HepG2 (cell line): ENCODE measurements at regions not wholly inside any gene's neighbourhood (a gene's known extent, or its start where the extent isn't known, plus 50 kb on each side); places are given as distances from the start of the nearest gene placed in this dataset.

Experiments
- ATRX ChIP-seq: sonication (generic); formaldehyde crosslinking; IDR thresholded peaks from 2 replicates; pipeline ENCODE4 v1.4.0; 2020; ENCODE audit warnings: missing genetic modification reagents, borderline replicate concordance
- KLF12 ChIP-seq: sonication (generic); formaldehyde crosslinking; IDR thresholded peaks from 2 replicates; pipeline ENCODE4 v1.4.0; 2020; ENCODE audit warnings: missing genetic modification reagents, borderline replicate concordance
- TAF1 ChIP-seq: sonication (generic); formaldehyde crosslinking; IDR thresholded peaks from 2 replicates; pipeline ENCODE4 v1.4.0; 2020; ENCODE audit warnings: missing genetic modification reagents
- XRCC5 ChIP-seq: fragments of 200-400 bp; formaldehyde crosslinking; optimal IDR thresholded peaks from 2 replicates; pipeline ENCODE3; 2017; ENCODE audit warnings: mild to moderate bottlenecking, low read length
- ZNF501 ChIP-seq: sonication (generic); formaldehyde crosslinking; IDR thresholded peaks from 2 replicates; pipeline ENCODE4 v1.5.1; 2020; ENCODE audit warnings: mild to moderate bottlenecking, moderate library complexity, missing genetic modification reagents
- TF ChIP-seq, protein P1 (sequence below): IDR thresholded peaks from 2 replicates; pipeline ENCODE4 v1.6.1; 2016; ENCODE audit warnings: low read depth, missing genetic modification reagents, missing compliant biosample characterization
- TF ChIP-seq, protein P2 (sequence below): IDR thresholded peaks from 2 replicates; pipeline ENCODE4 v1.6.1; 2016; ENCODE audit warnings: control low read depth
- TF ChIP-seq, protein P3 (sequence below): sonication (generic); formaldehyde crosslinking; IDR thresholded peaks from 2 replicates; pipeline ENCODE4 v1.4.0; 2020; ENCODE audit warnings: missing genetic modification reagents, mild to moderate bottlenecking, borderline replicate concordance
- TF ChIP-seq, protein P4 (sequence below): sonication (generic); formaldehyde crosslinking; IDR thresholded peaks from 2 replicates; pipeline ENCODE4 v1.9.0; 2022; ENCODE audit warnings: missing genetic modification reagents, mild to moderate bottlenecking, borderline replicate concordance

DNA sequence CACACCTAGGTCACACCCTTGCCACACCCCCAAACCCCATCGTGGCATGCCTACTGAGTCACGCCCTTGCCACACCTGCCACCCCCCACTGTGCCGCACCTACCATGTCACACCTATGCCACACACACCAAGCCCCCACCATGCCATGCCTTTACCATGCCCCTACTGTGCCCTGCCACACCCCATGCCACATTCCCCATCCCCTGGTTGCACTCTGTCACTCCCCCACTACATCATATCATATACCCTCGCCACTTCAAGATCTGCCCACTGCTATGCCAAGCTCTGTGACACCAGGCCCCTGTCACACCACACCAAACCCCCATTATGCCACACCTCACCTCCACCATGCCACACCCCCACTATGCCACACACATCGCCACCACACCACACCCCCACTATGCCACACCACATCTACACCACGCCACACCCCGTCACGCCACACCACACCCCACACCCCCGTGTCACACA, 101.2 kb downstream of the OLFM1 start (continued):
- TF ChIP-seq, protein P1, sequence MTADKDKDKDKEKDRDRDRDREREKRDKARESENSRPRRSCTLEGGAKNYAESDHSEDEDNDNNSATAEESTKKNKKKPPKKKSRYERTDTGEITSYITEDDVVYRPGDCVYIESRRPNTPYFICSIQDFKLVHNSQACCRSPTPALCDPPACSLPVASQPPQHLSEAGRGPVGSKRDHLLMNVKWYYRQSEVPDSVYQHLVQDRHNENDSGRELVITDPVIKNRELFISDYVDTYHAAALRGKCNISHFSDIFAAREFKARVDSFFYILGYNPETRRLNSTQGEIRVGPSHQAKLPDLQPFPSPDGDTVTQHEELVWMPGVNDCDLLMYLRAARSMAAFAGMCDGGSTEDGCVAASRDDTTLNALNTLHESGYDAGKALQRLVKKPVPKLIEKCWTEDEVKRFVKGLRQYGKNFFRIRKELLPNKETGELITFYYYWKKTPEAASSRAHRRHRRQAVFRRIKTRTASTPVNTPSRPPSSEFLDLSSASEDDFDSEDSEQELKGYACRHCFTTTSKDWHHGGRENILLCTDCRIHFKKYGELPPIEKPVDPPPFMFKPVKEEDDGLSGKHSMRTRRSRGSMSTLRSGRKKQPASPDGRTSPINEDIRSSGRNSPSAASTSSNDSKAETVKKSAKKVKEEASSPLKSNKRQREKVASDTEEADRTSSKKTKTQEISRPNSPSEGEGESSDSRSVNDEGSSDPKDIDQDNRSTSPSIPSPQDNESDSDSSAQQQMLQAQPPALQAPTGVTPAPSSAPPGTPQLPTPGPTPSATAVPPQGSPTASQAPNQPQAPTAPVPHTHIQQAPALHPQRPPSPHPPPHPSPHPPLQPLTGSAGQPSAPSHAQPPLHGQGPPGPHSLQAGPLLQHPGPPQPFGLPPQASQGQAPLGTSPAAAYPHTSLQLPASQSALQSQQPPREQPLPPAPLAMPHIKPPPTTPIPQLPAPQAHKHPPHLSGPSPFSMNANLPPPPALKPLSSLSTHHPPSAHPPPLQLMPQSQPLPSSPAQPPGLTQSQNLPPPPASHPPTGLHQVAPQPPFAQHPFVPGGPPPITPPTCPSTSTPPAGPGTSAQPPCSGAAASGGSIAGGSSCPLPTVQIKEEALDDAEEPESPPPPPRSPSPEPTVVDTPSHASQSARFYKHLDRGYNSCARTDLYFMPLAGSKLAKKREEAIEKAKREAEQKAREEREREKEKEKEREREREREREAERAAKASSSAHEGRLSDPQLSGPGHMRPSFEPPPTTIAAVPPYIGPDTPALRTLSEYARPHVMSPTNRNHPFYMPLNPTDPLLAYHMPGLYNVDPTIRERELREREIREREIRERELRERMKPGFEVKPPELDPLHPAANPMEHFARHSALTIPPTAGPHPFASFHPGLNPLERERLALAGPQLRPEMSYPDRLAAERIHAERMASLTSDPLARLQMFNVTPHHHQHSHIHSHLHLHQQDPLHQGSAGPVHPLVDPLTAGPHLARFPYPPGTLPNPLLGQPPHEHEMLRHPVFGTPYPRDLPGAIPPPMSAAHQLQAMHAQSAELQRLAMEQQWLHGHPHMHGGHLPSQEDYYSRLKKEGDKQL (CRISPR knock-in tag): no peak
- TF ChIP-seq, protein P2, sequence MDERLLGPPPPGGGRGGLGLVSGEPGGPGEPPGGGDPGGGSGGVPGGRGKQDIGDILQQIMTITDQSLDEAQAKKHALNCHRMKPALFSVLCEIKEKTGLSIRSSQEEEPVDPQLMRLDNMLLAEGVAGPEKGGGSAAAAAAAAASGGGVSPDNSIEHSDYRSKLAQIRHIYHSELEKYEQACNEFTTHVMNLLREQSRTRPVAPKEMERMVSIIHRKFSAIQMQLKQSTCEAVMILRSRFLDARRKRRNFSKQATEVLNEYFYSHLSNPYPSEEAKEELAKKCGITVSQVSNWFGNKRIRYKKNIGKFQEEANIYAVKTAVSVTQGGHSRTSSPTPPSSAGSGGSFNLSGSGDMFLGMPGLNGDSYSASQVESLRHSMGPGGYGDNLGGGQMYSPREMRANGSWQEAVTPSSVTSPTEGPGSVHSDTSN (CRISPR knock-in tag): no peak
- no peak for TF ChIP-seq ATRX
- TF ChIP-seq, protein P3, sequence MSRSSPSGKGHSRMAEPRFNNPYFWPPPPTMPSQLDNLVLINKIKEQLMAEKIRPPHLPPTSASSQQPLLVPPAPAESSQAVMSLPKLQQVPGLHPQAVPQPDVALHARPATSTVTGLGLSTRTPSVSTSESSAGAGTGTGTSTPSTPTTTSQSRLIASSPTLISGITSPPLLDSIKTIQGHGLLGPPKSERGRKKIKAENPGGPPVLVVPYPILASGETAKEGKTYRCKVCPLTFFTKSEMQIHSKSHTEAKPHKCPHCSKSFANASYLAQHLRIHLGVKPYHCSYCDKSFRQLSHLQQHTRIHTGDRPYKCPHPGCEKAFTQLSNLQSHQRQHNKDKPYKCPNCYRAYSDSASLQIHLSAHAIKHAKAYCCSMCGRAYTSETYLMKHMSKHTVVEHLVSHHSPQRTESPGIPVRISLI (CRISPR knock-in tag): no peak
- TF ChIP-seq, protein P4, sequence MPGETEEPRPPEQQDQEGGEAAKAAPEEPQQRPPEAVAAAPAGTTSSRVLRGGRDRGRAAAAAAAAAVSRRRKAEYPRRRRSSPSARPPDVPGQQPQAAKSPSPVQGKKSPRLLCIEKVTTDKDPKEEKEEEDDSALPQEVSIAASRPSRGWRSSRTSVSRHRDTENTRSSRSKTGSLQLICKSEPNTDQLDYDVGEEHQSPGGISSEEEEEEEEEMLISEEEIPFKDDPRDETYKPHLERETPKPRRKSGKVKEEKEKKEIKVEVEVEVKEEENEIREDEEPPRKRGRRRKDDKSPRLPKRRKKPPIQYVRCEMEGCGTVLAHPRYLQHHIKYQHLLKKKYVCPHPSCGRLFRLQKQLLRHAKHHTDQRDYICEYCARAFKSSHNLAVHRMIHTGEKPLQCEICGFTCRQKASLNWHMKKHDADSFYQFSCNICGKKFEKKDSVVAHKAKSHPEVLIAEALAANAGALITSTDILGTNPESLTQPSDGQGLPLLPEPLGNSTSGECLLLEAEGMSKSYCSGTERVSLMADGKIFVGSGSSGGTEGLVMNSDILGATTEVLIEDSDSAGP (CRISPR knock-in tag): no peak
- no peak for TF ChIP-seq KLF12 (CRISPR knock-in tag)
- no peak for TF ChIP-seq XRCC5
- TF ChIP-seq TAF1: no peak
- no peak for TF ChIP-seq ZNF501
